ENCODE measurements at regions not wholly inside any gene's neighbourhood (a gene's known extent, or its start where the extent isn't known, plus 50 kb on each side); places are given as distances from the start of the nearest gene placed in this dataset.
A peak's percentile ranks its signal among the peaks of the same experiment; 100 is the strongest.

DNA sequence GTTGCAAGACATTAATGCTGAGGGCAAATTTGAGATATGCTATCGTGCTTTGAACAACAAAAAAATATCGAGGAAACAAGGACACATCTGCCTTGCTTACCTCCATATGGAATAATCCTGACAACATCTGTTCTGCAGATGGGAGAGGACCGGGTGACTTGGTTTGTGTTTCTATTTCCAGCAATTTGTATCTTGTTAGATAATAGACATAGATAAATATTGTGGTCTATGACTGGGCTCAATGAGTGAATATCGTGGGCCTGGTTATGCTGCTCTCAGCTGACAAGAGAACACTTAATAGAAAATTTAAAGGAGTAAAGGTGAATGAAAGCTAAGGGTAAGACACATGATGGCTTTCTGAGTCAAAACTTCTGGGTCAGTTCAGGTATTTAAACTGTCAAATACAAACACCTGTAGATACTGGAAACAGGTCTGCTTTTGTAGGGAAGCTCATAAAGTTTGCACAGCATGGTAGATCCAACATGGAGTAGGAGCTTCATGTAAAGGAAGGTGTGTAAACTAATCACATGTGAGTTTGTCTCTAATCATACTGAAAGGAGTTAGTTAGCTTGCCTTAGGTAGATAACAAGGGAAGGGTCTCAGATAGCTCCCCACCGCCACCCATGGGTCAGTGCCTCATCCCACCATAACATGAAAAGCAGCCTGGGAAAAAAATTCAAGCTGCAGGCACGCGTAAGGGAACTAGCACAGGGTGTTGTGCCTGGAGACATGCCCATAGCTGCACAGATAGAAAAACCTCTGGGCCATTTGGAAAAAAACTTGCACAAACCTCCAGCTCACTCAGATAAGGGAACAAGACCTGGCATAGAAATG, 904.1 kb upstream of the EPHA5 start:
- no peak overlapping the region for H3K4me3 ChIP-seq (ENCODE audit: low read depth, low read length)
- DNase-seq (ENCODE audit: low read depth), result peak; percentile 71

DNA sequence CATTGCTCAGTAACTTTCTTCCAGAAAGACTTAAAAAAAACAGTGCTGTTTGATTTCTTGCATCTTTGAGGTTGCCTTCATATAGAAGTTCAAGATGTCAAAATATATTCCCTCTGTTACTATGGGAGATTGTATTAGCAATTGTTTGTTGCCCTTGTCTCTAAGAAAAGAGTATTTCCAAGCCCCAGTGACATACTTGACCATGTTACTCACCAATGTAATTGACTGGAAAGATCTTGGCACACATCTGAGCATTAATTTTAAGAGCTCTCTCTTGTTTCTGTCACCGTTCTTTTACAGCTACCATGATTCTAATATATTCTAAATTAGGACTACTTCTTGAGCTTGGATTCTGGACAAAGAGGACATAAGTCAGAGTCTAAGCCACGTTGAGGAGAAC, 902.7 kb upstream of the EPHA5 start:
- TF ChIP-seq, protein P1, sequence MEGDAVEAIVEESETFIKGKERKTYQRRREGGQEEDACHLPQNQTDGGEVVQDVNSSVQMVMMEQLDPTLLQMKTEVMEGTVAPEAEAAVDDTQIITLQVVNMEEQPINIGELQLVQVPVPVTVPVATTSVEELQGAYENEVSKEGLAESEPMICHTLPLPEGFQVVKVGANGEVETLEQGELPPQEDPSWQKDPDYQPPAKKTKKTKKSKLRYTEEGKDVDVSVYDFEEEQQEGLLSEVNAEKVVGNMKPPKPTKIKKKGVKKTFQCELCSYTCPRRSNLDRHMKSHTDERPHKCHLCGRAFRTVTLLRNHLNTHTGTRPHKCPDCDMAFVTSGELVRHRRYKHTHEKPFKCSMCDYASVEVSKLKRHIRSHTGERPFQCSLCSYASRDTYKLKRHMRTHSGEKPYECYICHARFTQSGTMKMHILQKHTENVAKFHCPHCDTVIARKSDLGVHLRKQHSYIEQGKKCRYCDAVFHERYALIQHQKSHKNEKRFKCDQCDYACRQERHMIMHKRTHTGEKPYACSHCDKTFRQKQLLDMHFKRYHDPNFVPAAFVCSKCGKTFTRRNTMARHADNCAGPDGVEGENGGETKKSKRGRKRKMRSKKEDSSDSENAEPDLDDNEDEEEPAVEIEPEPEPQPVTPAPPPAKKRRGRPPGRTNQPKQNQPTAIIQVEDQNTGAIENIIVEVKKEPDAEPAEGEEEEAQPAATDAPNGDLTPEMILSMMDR (conservative IDR thresholded peaks at IDR 0.05; ENCODE audit: low read depth, low read length), result no peak
- H3K4me3 ChIP-seq (ENCODE audit: low read depth, low read length), result no peak overlapping the region
- peak; percentile 82 for DNase-seq (ENCODE audit: low read depth)

More for the DNA sequence above, 904.1 kb upstream of the EPHA5 start:
- TF ChIP-seq, protein P1 (conservative IDR thresholded peaks at IDR 0.05; ENCODE audit: low read depth, low read length), result no peak

DNA sequence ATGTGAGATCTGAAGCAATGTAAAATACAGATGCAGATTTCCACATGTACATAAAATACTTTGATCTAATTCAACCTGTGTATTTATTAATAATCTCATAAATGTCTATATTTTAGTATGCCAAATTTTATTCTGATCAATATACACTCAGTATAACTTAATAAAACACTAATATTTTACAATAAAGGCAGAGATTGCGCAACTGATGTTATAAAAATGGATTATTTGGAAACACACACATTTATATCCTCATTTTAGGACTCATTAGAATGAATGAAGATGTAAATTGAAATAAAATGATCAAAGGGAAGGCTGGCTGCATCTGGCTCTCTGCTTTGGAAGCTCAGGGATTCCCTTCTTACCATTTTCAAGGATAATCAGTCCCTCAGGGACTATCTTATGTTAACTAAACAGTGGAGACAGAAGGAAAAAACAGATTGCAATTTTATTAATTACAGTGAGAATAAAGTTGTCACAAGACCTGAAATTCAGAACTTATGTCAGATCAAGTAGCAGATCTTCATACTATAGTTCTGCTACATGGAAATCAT, 900.9 kb upstream of the EPHA5 start:
- no peak for DNase-seq (ENCODE audit: low read depth)
- TF ChIP-seq, protein P1 (conservative IDR thresholded peaks at IDR 0.05; ENCODE audit: low read depth, low read length), result no peak
- H3K4me3 ChIP-seq (ENCODE audit: low read depth, low read length), result no peak overlapping the region

DNA sequence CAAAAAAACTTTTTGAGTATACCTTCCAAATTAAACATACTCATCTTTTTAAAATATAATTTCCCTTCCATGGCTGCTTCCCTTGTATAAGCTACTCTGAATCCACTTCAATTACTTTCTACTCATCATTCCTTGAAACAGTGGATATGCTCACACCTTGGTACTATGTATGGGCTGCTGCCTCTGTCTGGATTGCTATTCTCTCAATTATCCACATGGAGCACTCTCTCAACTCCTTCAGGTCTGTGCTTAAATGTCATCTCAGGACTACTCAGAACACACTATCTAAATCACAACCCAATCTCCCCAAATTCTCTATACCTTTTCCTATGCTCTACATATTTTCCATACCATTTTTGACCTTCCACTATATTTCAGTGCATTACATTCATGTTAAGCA, 898.9 kb upstream of the EPHA5 start:
- H3K4me3 ChIP-seq (ENCODE audit: low read depth, low read length), result no peak overlapping the region
- no peak for DNase-seq (ENCODE audit: low read depth)
- TF ChIP-seq, protein P1 (conservative IDR thresholded peaks at IDR 0.05; ENCODE audit: low read depth, low read length), result no peak

DNA sequence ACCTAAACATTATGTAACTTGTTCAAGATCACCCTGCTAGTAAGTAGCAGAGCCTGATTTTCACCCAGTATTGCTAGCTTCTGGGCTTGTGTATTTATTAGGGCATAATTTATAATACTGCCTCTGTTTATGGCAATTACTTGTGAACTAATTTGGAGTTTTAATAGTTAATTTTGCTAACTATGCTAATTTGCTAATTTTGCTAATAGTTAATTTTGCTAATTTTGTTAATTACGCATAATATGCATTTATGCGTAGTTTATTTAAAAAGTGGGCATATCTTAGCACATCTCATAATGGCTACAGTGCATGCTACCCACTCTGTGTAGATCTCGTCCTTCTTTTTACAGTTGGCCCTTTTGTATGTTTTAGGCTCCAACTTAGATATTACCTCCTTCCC, 898.1 kb upstream of the EPHA5 start:
- TF ChIP-seq, protein P1 (conservative IDR thresholded peaks at IDR 0.05; ENCODE audit: low read depth, low read length), result no peak
- no peak for DNase-seq (ENCODE audit: low read depth)
- H3K4me3 ChIP-seq (ENCODE audit: low read depth, low read length), result no peak overlapping the region

DNA sequence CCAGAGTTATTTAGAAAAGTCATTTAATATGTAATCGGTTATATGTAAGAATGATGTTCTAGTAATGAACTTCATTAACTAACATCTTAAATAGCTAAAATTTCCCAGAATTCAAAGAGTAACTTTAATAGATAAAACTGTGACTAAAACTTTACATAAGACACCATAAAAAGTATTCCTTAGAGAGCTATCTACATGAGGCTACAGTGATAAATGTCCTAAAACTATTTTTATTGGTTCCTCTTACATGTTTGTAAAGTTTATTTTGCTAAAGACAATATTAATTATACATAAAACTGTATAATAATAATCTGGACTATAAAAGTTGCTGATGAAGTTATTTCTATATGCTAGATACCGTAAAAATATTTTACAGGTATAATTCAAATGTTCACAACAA, 897.7 kb upstream of the EPHA5 start:
- no peak for DNase-seq (ENCODE audit: low read depth)
- TF ChIP-seq, protein P1 (conservative IDR thresholded peaks at IDR 0.05; ENCODE audit: low read depth, low read length), result no peak
- no peak overlapping the region for H3K4me3 ChIP-seq (ENCODE audit: low read depth, low read length)

DNA sequence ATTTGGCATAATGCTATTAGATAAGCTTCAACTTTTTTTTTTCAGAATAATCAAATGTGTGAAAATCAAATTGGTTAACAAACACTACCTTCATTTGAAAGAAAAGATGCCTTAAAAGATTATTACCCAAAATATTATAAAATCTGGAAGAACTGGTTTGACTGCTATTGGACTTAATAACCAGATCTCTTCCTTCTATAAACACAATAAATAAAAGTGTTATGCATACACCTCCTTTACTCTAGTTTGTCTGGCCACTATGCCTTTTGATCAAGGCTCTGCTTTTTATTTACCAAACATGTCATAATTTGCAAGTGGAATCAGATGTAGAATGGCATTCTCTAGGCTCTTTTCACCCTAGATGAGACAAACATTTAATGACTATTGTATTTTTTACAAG, 897.3 kb upstream of the EPHA5 start:
- DNase-seq (ENCODE audit: low read depth), result no peak
- TF ChIP-seq, protein P1 (conservative IDR thresholded peaks at IDR 0.05; ENCODE audit: low read depth, low read length), result no peak
- H3K4me3 ChIP-seq (ENCODE audit: low read depth, low read length), result no peak overlapping the region

Data from choroid plexus epithelial cell (primary cell).